DOHH2 (cell line): ENCODE measurements at regions not wholly inside any gene's neighbourhood (a gene's known extent, or its start where the extent isn't known, plus 50 kb on each side); places are given as distances from the start of the nearest gene placed in this dataset.

ENCODE experiments used
- CTCF ChIP-seq: fragments of 200-600 bp; sonication (generic); IDR thresholded peaks from one replicate; pipeline ENCODE4 v1.5.1; 2014; ENCODE audit warnings: antibody characterized with exemption, mild to moderate bottlenecking, low read depth, low read length; ENCODE audit not compliant: poor library complexity, severe bottlenecking
- EZH2phosphoT487 ChIP-seq: fragments of 200-600 bp; sonication (generic); IDR thresholded peaks from 2 replicates; pipeline ENCODE4 v1.6.1; 2017; ENCODE audit warnings: borderline replicate concordance, mild to moderate bottlenecking, antibody characterized with exemption, low read length, moderate library complexity, mixed read lengths

DNA sequence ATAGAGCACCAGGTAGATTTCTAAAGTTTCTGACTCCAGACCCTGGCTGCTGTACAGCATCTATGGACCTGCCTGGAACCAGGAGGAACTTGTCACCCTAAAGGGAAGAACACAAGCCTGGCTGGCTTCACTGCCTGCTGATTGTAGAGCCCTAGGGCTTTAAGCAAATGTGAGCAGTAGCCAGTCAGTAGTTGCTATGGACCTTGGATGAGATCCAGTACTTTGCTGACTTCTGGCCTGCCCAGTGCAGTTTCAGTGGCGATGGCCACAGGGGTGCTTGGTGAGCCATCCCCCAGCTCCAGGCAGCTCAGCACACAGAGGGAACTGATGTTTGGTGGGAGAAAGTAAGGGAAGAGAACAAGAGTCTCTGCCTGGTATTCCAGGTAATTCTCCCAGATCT, 68.4 kb downstream of the ATP6V1G3 start:
- TF ChIP-seq CTCF (no peak), EZH2phosphoT487 (no peak)
